ENCODE measurements at regions not wholly inside any gene's neighbourhood (a gene's known extent, or its start where the extent isn't known, plus 50 kb on each side); places are given as distances from the start of the nearest gene placed in this dataset.

DNA sequence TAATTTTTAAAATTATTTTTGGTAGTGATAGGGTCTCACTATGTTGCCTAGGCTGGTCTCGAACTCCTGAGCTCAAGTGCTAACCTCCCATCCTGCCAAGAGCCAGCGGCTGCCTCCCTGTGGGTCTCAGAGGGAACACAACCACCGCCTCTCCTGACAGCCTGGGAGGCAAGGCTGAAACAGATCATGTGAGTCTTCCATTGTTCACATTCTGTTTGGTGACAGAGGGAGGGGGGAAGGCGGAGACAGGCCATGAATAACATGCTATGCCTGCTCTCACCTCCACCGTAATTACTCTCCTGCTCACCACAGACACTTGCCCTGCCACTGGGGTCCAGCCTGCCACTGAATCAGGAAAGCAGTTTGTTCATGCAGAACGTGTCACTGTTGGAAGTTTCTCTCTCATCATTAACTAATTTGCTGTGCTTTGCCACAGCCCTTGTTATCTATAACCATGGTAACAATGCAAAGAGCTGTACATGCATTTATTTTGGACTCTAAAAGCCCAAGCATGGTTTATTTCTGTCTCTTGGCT is 78.4 kb upstream of the RASGRF1 start:
- ATAC-seq = no peak
- CTCF ChIA-PET = interaction anchor here (0.6 kb wide), 1 partner anchor 162 kb away, joined by 4 read pairs; no protein-coding TSS in a partner anchor

DNA sequence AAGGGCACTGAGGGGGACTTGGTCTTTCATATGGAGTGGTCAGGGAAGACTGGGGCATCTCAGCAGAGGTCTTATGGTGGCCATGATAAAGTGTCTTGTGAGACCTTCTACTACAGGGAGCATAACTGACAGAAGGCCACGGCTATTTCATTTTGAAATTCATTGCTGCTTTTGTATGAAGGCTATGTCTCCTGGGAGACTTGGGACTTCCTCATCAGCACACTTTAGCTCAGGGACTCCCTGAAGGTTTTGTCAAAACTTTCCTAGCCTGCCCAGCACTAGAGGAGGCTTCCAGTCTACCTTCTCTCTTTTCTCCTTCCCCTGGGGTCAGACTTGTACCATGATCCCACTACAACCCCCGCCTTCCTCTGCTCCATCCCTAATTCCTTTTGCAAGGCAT is 77.2 kb upstream of the RASGRF1 start:
- no peak overlapping the region for H3K27ac Mint-ChIP-seq
- no peaks in the 10 kb centered on the region for H3K4me1 Mint-ChIP-seq
- CTCF ChIA-PET = no interaction called here
- DNase-seq (no peak), ATAC-seq (no peak)
- intact Hi-C loops (cut with DNase I, micrococcal nuclease) = no loop called here
- peaks cover 17% of the 10 kb centered on the region for H3K27me3 Mint-ChIP-seq
- H3K4me3 Mint-ChIP-seq = no peak overlapping the region
- no peaks in the 10 kb centered on the region for H3K36me3 Mint-ChIP-seq (ENCODE audit: low read depth)
- POLR2A ChIA-PET = no interaction called here
- H3K9me3 Mint-ChIP-seq (ENCODE audit: low read depth) = no peaks in the 10 kb centered on the region

More for the DNA sequence above, 78.4 kb upstream of the RASGRF1 start:
- Mint-ChIP-seq H3K9me3 (ENCODE audit: low read depth) (no peaks in the 10 kb centered on the region), H3K36me3 (ENCODE audit: low read depth) (no peaks in the 10 kb centered on the region), H3K27ac (no peak overlapping the region), H3K4me1 (no peaks in the 10 kb centered on the region), H3K27me3 (peaks cover 17% of the 10 kb centered on the region), H3K4me3 (no peak overlapping the region)
- DNase-seq = no peak
- intact Hi-C loops (cut with DNase I, micrococcal nuclease) = no loop called here
- POLR2A ChIA-PET = no interaction called here

DNA sequence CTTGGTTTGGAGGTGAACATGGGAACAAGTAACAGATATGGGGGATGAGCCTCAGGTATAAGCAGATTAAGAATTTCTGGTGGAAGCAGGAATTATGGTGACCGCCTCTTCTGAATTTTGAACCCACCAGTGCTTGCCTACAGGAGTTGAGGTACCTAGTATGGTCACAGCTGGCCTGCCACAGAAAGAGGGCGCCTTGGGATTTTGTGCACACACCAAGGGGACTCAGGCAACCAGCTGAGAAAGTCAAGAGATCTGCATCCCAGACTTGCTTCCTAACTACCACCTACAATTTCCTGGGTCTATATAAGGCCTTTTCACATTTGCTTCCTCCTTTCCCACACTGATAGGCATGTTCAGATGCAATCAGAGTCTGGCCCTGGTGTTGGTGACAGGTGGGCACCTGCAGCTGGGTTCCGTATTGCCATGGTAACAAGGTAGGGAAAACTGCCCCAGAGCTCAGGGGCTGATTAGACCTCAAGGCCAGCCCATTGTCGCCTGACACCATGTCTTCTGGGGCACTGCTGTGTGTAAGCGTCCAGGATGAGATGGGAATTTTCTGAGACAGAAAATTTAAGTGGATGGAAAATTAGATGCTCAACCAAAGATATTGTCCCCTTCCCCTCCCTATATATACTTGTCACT is 75.9 kb upstream of the RASGRF1 start:
- Mint-ChIP-seq H3K4me3 (no peak overlapping the region), H3K27ac (no peak overlapping the region), H3K9me3 (ENCODE audit: low read depth) (no peaks in the 10 kb centered on the region), H3K27me3 (peaks cover 17% of the 10 kb centered on the region), H3K36me3 (ENCODE audit: low read depth) (no peaks in the 10 kb centered on the region), H3K4me1 (no peaks in the 10 kb centered on the region)
- DNase-seq (no peak), ATAC-seq (no peak)
- POLR2A ChIA-PET = no interaction called here
- intact Hi-C loops (cut with DNase I, micrococcal nuclease) = no loop called here
- CTCF ChIA-PET = interaction anchor here (0.7 kb wide), 1 partner anchor 8 kb away, joined by 3 read pairs; no protein-coding TSS in a partner anchor

GRCh38 chr15:79164465-79164864 is 73.9 kb upstream of the RASGRF1 start:
- Mint-ChIP-seq H3K27me3 (peaks cover 12% of the 10 kb centered on the region), H3K9me3 (ENCODE audit: low read depth) (no peaks in the 10 kb centered on the region), H3K36me3 (ENCODE audit: low read depth) (no peaks in the 10 kb centered on the region), H3K4me3 (no peak overlapping the region), H3K27ac (no peak overlapping the region), H3K4me1 (no peaks in the 10 kb centered on the region)
- ChIA-PET POLR2A (no interaction called here), CTCF (interaction anchor here (1.1 kb wide), 1 partner anchor 19 kb away, joined by 3 read pairs; no protein-coding TSS in a partner anchor)
- ATAC-seq (no peak), DNase-seq (no peak)
- intact Hi-C loops (cut with DNase I, micrococcal nuclease) = no loop called here

GRCh38 chr15:79164043-79164442 is 73.5 kb upstream of the RASGRF1 start:
- Mint-ChIP-seq H3K27me3 (peaks cover 12% of the 10 kb centered on the region), H3K4me1 (no peaks in the 10 kb centered on the region), H3K27ac (no peak overlapping the region), H3K36me3 (ENCODE audit: low read depth) (no peaks in the 10 kb centered on the region), H3K4me3 (no peak overlapping the region), H3K9me3 (ENCODE audit: low read depth) (no peaks in the 10 kb centered on the region)
- ChIA-PET CTCF (interaction anchor here (1.1 kb wide), 1 partner anchor 20 kb away, joined by 3 read pairs; no protein-coding TSS in a partner anchor), POLR2A (no interaction called here)
- DNase-seq (no peak), ATAC-seq (no peak)
- intact Hi-C loops (cut with DNase I, micrococcal nuclease) = no loop called here

GRCh38 chr15:79163395-79163794 is 72.8 kb upstream of the RASGRF1 start:
- Mint-ChIP-seq H3K27me3 (peaks cover 12% of the 10 kb centered on the region), H3K9me3 (ENCODE audit: low read depth) (no peaks in the 10 kb centered on the region), H3K4me1 (no peaks in the 10 kb centered on the region), H3K27ac (no peak overlapping the region), H3K4me3 (no peak overlapping the region), H3K36me3 (ENCODE audit: low read depth) (no peaks in the 10 kb centered on the region)
- ChIA-PET POLR2A (no interaction called here), CTCF (no interaction called here)
- intact Hi-C loops (cut with DNase I, micrococcal nuclease) = no loop called here
- DNase-seq (no peak), ATAC-seq (no peak)

- H3K4me3 Mint-ChIP-seq = no peak overlapping the region
- DNase-seq (no peak), ATAC-seq (no peak)
- POLR2A ChIA-PET = no interaction called here
- H3K27ac Mint-ChIP-seq = no peak overlapping the region
- CTCF ChIA-PET = no interaction called here
- no peaks in the 10 kb centered on the region for H3K9me3 Mint-ChIP-seq (ENCODE audit: low read depth)
- intact Hi-C loops (cut with DNase I, micrococcal nuclease) = no loop called here
- H3K36me3 Mint-ChIP-seq (ENCODE audit: low read depth) = no peaks in the 10 kb centered on the region
- H3K27me3 Mint-ChIP-seq = peaks cover 8% of the 10 kb centered on the region
- no peaks in the 10 kb centered on the region for H3K4me1 Mint-ChIP-seq
Observed at GRCh38 chr15:79161837-79162508, 71.4 kb upstream of the RASGRF1 start.

GRCh38 chr15:79160211-79160610 is 69.6 kb upstream of the RASGRF1 start:
- DNase-seq = no peak
- ChIA-PET POLR2A (no interaction called here), CTCF (no interaction called here)
- no peak overlapping the region for H3K4me3 Mint-ChIP-seq
- H3K27me3 Mint-ChIP-seq = peaks cover 6% of the 10 kb centered on the region
- no peaks in the 10 kb centered on the region for H3K4me1 Mint-ChIP-seq
- no peak for ATAC-seq
- H3K27ac Mint-ChIP-seq = no peak overlapping the region
- H3K9me3 Mint-ChIP-seq (ENCODE audit: low read depth) = no peaks in the 10 kb centered on the region
- intact Hi-C loops (cut with DNase I, micrococcal nuclease) = no loop called here
- no peaks in the 10 kb centered on the region for H3K36me3 Mint-ChIP-seq (ENCODE audit: low read depth)

- Mint-ChIP-seq H3K9me3 (ENCODE audit: low read depth) (no peaks in the 10 kb centered on the region), H3K4me3 (no peak overlapping the region), H3K36me3 (ENCODE audit: low read depth) (no peaks in the 10 kb centered on the region), H3K4me1 (no peaks in the 10 kb centered on the region), H3K27ac (no peak overlapping the region), H3K27me3 (peaks cover 3% of the 10 kb centered on the region)
- ChIA-PET CTCF (interaction anchor here (0.6 to 1.1 kb wide), 3 partner anchors 27 to 130 kb away, joined by 4 to 9 read pairs (median 5); no protein-coding TSS in a partner anchor), POLR2A (interaction anchor here (0.6 kb wide), 1 partner anchor 42 kb away, joined by 3 read pairs; no protein-coding TSS in a partner anchor)
- ATAC-seq (no peak), DNase-seq (no peak)
- intact Hi-C loops (cut with DNase I, micrococcal nuclease) = no loop called here
Observed at GRCh38 chr15:79157631-79158592, 67.3 kb upstream of the RASGRF1 start.

DNA sequence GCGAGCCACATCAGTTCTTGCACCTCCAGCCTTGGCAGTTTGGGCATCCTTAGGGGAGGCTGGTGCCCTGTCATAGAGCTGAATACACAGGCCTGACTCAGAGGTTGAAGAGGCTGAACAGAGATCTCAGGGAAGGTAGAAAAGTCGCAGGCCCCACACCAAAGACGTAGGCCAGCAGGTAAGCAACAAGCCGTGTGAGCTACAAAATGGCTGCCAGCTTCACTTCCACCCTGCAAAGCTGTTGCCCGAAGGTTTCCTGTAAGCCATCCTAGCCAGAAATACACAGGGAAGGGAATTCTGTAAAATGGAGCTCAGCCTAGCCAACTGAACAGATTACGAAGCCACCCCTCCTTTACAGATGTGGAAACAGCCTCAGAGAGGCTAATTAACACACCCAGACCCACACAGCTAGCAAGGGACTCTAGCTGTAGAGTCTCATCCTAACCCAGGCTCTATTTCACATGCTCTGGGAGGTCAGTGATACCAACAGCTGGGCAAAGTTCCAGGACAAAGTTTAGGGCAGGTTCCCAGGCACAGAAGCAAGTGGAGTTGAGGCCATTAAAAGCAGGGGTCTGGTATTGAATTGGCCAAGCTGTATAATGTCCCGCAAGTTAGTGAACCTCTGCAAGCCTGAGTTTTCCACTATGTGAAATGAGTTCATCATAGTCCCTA is 66.3 kb upstream of the RASGRF1 start:
- CTCF ChIA-PET = interaction anchor here (0.5 to 1.1 kb wide), 3 partner anchors 28 to 129 kb away, joined by 3 to 9 read pairs (median 5); no protein-coding TSS in a partner anchor
- H3K27me3 Mint-ChIP-seq = peaks cover 3% of the 10 kb centered on the region
- no peaks in the 10 kb centered on the region for H3K36me3 Mint-ChIP-seq (ENCODE audit: low read depth)

More for the DNA sequence above, 66.3 kb upstream of the RASGRF1 start:
- Mint-ChIP-seq H3K9me3 (ENCODE audit: low read depth) (no peaks in the 10 kb centered on the region), H3K4me1 (no peaks in the 10 kb centered on the region), H3K27ac (no peak overlapping the region), H3K4me3 (no peak overlapping the region)
- DNase-seq = no peak
- intact Hi-C loops (cut with DNase I, micrococcal nuclease) = no loop called here
- no peak for ATAC-seq
- POLR2A ChIA-PET = no interaction called here
